Suprapubic skin (tissue), 4 donors: ENCODE measurements at regions not wholly inside any gene's neighbourhood (a gene's known extent, or its start where the extent isn't known, plus 50 kb on each side); places are given as distances from the start of the nearest gene placed in this dataset.

Experiments
- DNase-seq, 2 donors: peaks; one replicate each; pipeline ENCODE4 v3.0.0-alpha.2; 2019; ENCODE audit warnings: low spot score in 2 of 2
- H3K27ac ChIP-seq: fragments of 200-600 bp; sonication (generic); one replicate; pipeline ENCODE4 v1.5.1; 2019
- H3K27me3 ChIP-seq: fragments of 200-600 bp; sonication (generic); one replicate; pipeline ENCODE4 v1.5.1; 2019
- H3K36me3 ChIP-seq: fragments of 200-600 bp; sonication (generic); one replicate; pipeline ENCODE4 v1.5.1; 2019
- H3K4me1 ChIP-seq: fragments of 200-600 bp; sonication (generic); one replicate; pipeline ENCODE4 v1.5.1; 2019
- H3K4me3 ChIP-seq: fragments of 200-600 bp; sonication (generic); one replicate; pipeline ENCODE4 v1.5.1; 2019; ENCODE audit warnings: mild to moderate bottlenecking
- H3K9me3 ChIP-seq: fragments of 200-600 bp; sonication (generic); one replicate; pipeline ENCODE4 v1.5.1; 2019
- EP300 ChIP-seq: sonication (generic); formaldehyde crosslinking; IDR thresholded peaks from one replicate; pipeline ENCODE4 v1.6.1; 2017; ENCODE audit warnings: antibody characterized with exemption
- POLR2A ChIP-seq, 2 donors: fragments of 450-650 bp; IDR thresholded peaks; one replicate each; pipeline ENCODE4 v1.6.1; 2017; ENCODE audit warnings: antibody characterized with exemption in 2 of 2, mild to moderate bottlenecking in 2 of 2, moderate library complexity in 2 of 2
- POLR2AphosphoS5 ChIP-seq, 3 donors: sonication (generic); formaldehyde crosslinking; IDR thresholded peaks; one replicate each; pipeline ENCODE4 v1.6.1; 2017; ENCODE audit warnings: antibody characterized with exemption in 3 of 3
- WGBS: methylation state at CpG from one replicate; pipeline ENCODE4 v1.1.5; 2018; 5-methylcytosine and 5-hydroxymethylcytosine counted together
- TF ChIP-seq, protein P1 (sequence below), 2 donors: fragments of 200-600 bp in 1 of 2; fragments of 450-650 bp in 1 of 2; sonication (generic) in 1 of 2; IDR thresholded peaks; one replicate each; pipeline ENCODE4 v1.5.1; 2016 to 2019; ENCODE audit warnings: antibody characterized with exemption in 2 of 2, mild to moderate bottlenecking in 1 of 2, moderate library complexity in 1 of 2

- DNase-seq: no peak
- 87% methylated on average over 7 of the region's 7 CpGs for WGBS
- no peak for TF ChIP-seq EP300
- TF ChIP-seq POLR2AphosphoS5 (IDR thresholded peaks at IDR 0.05): no peak
- TF ChIP-seq, protein P1, sequence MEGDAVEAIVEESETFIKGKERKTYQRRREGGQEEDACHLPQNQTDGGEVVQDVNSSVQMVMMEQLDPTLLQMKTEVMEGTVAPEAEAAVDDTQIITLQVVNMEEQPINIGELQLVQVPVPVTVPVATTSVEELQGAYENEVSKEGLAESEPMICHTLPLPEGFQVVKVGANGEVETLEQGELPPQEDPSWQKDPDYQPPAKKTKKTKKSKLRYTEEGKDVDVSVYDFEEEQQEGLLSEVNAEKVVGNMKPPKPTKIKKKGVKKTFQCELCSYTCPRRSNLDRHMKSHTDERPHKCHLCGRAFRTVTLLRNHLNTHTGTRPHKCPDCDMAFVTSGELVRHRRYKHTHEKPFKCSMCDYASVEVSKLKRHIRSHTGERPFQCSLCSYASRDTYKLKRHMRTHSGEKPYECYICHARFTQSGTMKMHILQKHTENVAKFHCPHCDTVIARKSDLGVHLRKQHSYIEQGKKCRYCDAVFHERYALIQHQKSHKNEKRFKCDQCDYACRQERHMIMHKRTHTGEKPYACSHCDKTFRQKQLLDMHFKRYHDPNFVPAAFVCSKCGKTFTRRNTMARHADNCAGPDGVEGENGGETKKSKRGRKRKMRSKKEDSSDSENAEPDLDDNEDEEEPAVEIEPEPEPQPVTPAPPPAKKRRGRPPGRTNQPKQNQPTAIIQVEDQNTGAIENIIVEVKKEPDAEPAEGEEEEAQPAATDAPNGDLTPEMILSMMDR (IDR thresholded peaks at IDR 0.05): no peak
- TF ChIP-seq POLR2A (IDR thresholded peaks at IDR 0.05): no peak
- H3K9me3 ChIP-seq: no peaks in the 10 kb centered on the region
- H3K27me3 ChIP-seq: no peaks in the 10 kb centered on the region
- no peaks in the 10 kb centered on the region for H3K4me1 ChIP-seq
- H3K36me3 ChIP-seq: no peaks in the 10 kb centered on the region
- no peak overlapping the region for H3K27ac ChIP-seq
- H3K4me3 ChIP-seq: no peak overlapping the region
These were observed 189.3 kb downstream of the FAT3 start for GRCh38 chr11:92413757-92414513.

- no peak for DNase-seq
- 70% methylated on average over 1 of the region's 1 CpG for WGBS
- no peaks in the 10 kb centered on the region for H3K9me3 ChIP-seq
- H3K27ac ChIP-seq: no peak overlapping the region
- H3K4me1 ChIP-seq: no peaks in the 10 kb centered on the region
- no peak overlapping the region for H3K4me3 ChIP-seq
- no peak for TF ChIP-seq EP300
- H3K36me3 ChIP-seq: no peaks in the 10 kb centered on the region
- H3K27me3 ChIP-seq: no peaks in the 10 kb centered on the region
These were observed 192.5 kb downstream of the FAT3 start for GRCh38 chr11:92416971-92417725.

DNA sequence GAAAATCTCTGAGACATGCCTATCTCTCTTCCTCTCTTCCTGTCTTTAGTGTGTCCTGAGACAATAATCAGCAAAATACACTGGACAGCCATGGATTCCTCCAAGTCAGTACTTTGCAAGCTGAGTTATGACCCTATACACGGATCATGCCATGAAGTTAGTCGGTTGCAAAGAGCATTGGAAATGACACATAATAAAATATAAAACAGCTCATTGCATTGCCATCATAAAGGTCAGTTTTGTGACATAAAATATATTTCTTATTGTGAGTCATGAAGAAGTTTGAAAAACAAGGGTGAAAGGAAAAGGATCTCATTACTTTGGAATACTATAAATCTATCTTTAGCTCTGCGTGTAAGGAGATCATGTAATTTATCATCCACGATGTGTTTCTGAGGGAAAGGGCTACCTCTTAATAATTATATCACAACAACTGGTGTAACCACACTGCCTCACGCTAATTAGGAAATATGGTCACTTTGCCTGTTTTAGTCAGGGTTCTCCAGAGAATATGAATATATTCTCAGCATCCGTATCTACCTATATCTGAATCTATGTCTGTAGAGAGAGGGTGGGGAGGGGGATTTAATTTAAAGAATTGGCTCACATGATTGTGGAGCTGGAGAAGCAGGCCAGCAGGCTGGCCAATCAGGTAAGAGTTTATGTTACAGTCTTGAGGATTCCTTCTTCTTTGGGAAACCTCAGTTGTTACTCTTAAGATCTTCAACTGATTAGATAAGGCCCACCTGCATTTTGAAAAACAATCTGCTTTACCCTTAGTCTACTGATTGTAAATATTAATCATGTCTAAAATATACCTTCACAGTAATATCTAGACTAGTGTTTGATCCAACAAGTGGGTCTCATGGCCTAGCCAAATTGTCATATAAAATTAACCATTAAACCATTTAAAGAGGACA is 198.8 kb downstream of the FAT3 start:
- Histone ChIP-seq H3K4me1 (no peaks in the 10 kb centered on the region), H3K36me3 (no peaks in the 10 kb centered on the region), H3K27ac (no peak overlapping the region), H3K27me3 (no peaks in the 10 kb centered on the region), H3K4me3 (no peak overlapping the region), H3K9me3 (no peaks in the 10 kb centered on the region)
- TF ChIP-seq POLR2AphosphoS5 (IDR thresholded peaks at IDR 0.05): no peak
- TF ChIP-seq POLR2A (IDR thresholded peaks at IDR 0.05): no peak
- TF ChIP-seq EP300: no peak
- TF ChIP-seq, protein P1 (IDR thresholded peaks at IDR 0.05): no peak
- WGBS: 77% methylated on average over 6 of the region's 6 CpGs
- DNase-seq: no peak

- no peak overlapping the region for H3K4me3 ChIP-seq
- H3K4me1 ChIP-seq: no peaks in the 10 kb centered on the region
- no peak for DNase-seq
- no peaks in the 10 kb centered on the region for H3K9me3 ChIP-seq
- no peak overlapping the region for H3K27ac ChIP-seq
- TF ChIP-seq, protein P1 (IDR thresholded peaks at IDR 0.05): no peak
- TF ChIP-seq EP300: no peak
- TF ChIP-seq POLR2AphosphoS5 (IDR thresholded peaks at IDR 0.05): no peak
- no peak for TF ChIP-seq POLR2A (IDR thresholded peaks at IDR 0.05)
- H3K36me3 ChIP-seq: no peaks in the 10 kb centered on the region
- no peaks in the 10 kb centered on the region for H3K27me3 ChIP-seq
These were observed 199.7 kb downstream of the FAT3 start for GRCh38 chr11:92424281-92424680.

- TF ChIP-seq POLR2AphosphoS5 (IDR thresholded peaks at IDR 0.05) (no peak), EP300 (no peak), POLR2A (IDR thresholded peaks at IDR 0.05) (no peak)
- TF ChIP-seq, protein P1 (IDR thresholded peaks at IDR 0.05): no peak
- Histone ChIP-seq H3K27me3 (no peaks in the 10 kb centered on the region), H3K9me3 (no peaks in the 10 kb centered on the region), H3K27ac (no peak overlapping the region), H3K36me3 (no peaks in the 10 kb centered on the region), H3K4me3 (no peak overlapping the region), H3K4me1 (no peaks in the 10 kb centered on the region)
- WGBS: 72% methylated on average over 6 of the region's 6 CpGs
- DNase-seq: no peak
These were observed 200.5 kb downstream of the FAT3 start for GRCh38 chr11:92425127-92425526.
